DOHH2 (cell line): ENCODE measurements at regions not wholly inside any gene's neighbourhood (a gene's known extent, or its start where the extent isn't known, plus 50 kb on each side); places are given as distances from the start of the nearest gene placed in this dataset.
"Not testable (repeated sequence)": the region's sequence is repeated elsewhere in the genome, so short reads cannot be mapped to it uniquely, and the experiment has no call there.

Experiments used
- H3F3A ChIP-seq: fragments of 200-600 bp; sonication (generic), shearing (Covaris generic); 2 replicates; pipeline ENCODE4 v1.6.0; 2016; ENCODE audit warnings: antibody characterized with exemption, mild to moderate bottlenecking; ENCODE audit not compliant: control insufficient read depth, insufficient read depth
- H3K27ac ChIP-seq: fragments of 200-600 bp; sonication (generic); 2 replicates; pipeline ENCODE4 v1.5.1; 2014; ENCODE audit warnings: low read depth, mild to moderate bottlenecking, low read length, moderate library complexity
- H3K27me3 ChIP-seq: fragments of 200-600 bp; sonication (generic); 2 replicates; pipeline ENCODE4 v1.6.1; 2014; ENCODE audit warnings: mild to moderate bottlenecking, low read length, mixed read lengths; ENCODE audit not compliant: control insufficient read depth
- H3K36me3 ChIP-seq: fragments of 200-600 bp; sonication (generic); 2 replicates; pipeline ENCODE4 v1.6.1; 2014; ENCODE audit warnings: mild to moderate bottlenecking, low read length, moderate library complexity, mixed read lengths; ENCODE audit not compliant: control insufficient read depth
- H3K4me1 ChIP-seq: fragments of 200-600 bp; sonication (generic); 2 replicates; pipeline ENCODE4 v1.6.1; 2014; ENCODE audit warnings: mild to moderate bottlenecking, low read length, mixed read lengths; ENCODE audit not compliant: control insufficient read depth
- H3K4me2 ChIP-seq: fragments of 200-600 bp; sonication (generic); 2 replicates; pipeline ENCODE4 v1.6.0; 2014; ENCODE audit warnings: mild to moderate bottlenecking, low read length, moderate library complexity
- H3K4me3 ChIP-seq: fragments of 200-600 bp; sonication (generic); 2 replicates; pipeline ENCODE4 v1.5.1; 2014; ENCODE audit warnings: mild to moderate bottlenecking, low read length, mixed read lengths
- H3K79me2 ChIP-seq: fragments of 200-600 bp; sonication (generic); 2 replicates; pipeline ENCODE4 v1.6.1; 2014; ENCODE audit warnings: mild to moderate bottlenecking, low read length, mixed read lengths; ENCODE audit not compliant: control insufficient read depth
- H3K9me2 ChIP-seq: fragments of 200-600 bp; sonication (generic); replicated peaks from 2 replicates; pipeline ENCODE4 v1.6.1; 2014; ENCODE audit warnings: mild to moderate bottlenecking, low read length, mixed read lengths; ENCODE audit not compliant: control insufficient read depth
- H3K9me3 ChIP-seq: fragments of 200-600 bp; sonication (generic); 2 replicates; pipeline ENCODE4 v1.6.1; 2014; ENCODE audit warnings: antibody characterized with exemption, low read length, mixed read lengths; ENCODE audit not compliant: control insufficient read depth, insufficient read depth
- H4K20me1 ChIP-seq: fragments of 200-600 bp; sonication (generic); 2 replicates; pipeline ENCODE4 v1.6.0; 2014; ENCODE audit warnings: low read depth, mild to moderate bottlenecking, antibody characterized with exemption, low read length, moderate library complexity; ENCODE audit not compliant: control insufficient read depth, insufficient read depth
- EZH2phosphoT487 ChIP-seq: fragments of 200-600 bp; sonication (generic); IDR thresholded peaks from 2 replicates; pipeline ENCODE4 v1.6.1; 2017; ENCODE audit warnings: borderline replicate concordance, mild to moderate bottlenecking, antibody characterized with exemption, low read length, moderate library complexity, mixed read lengths
- TF ChIP-seq, protein P1 (sequence below): fragments of 200-600 bp; sonication (generic); IDR thresholded peaks from one replicate; pipeline ENCODE4 v1.5.1; 2014; ENCODE audit warnings: antibody characterized with exemption, mild to moderate bottlenecking, low read depth, low read length; ENCODE audit not compliant: poor library complexity, severe bottlenecking

DNA sequence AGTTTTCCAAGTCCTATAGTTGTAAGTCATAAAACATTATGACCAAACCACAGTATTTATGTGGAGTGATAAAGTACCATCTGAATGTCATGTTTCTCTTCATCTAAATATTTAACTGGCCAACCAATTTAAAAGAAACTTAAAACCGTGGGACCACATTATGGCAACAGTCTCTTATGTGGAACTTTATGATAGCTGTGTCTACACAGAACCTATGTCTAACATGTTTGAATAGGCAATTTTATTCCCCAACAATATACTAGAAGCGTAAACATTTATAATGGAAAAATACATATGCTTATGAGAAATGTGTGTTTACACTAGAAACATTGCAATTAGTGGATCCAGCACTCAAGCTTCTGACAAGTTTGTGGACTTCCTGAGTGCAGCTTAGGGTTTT, 680.7 kb downstream of the REEP3 start:
- H3K9me3 ChIP-seq: no peaks in the 10 kb centered on the region
- TF ChIP-seq EZH2phosphoT487: no peak
- TF ChIP-seq, protein P1, sequence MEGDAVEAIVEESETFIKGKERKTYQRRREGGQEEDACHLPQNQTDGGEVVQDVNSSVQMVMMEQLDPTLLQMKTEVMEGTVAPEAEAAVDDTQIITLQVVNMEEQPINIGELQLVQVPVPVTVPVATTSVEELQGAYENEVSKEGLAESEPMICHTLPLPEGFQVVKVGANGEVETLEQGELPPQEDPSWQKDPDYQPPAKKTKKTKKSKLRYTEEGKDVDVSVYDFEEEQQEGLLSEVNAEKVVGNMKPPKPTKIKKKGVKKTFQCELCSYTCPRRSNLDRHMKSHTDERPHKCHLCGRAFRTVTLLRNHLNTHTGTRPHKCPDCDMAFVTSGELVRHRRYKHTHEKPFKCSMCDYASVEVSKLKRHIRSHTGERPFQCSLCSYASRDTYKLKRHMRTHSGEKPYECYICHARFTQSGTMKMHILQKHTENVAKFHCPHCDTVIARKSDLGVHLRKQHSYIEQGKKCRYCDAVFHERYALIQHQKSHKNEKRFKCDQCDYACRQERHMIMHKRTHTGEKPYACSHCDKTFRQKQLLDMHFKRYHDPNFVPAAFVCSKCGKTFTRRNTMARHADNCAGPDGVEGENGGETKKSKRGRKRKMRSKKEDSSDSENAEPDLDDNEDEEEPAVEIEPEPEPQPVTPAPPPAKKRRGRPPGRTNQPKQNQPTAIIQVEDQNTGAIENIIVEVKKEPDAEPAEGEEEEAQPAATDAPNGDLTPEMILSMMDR: no peak
- no peaks in the 10 kb centered on the region for H3K27me3 ChIP-seq
- H3K9me2 ChIP-seq: no peaks in the 10 kb centered on the region
- H3K4me2 ChIP-seq: no peak overlapping the region
- no peak overlapping the region for H3K4me3 ChIP-seq
- no peaks in the 10 kb centered on the region for H3F3A ChIP-seq
- H3K4me1 ChIP-seq: no peaks in the 10 kb centered on the region
- no peaks in the 10 kb centered on the region for H3K79me2 ChIP-seq
- H3K36me3 ChIP-seq: no peaks in the 10 kb centered on the region
- no peaks in the 10 kb centered on the region for H4K20me1 ChIP-seq
- H3K27ac ChIP-seq: no peak overlapping the region

DNA sequence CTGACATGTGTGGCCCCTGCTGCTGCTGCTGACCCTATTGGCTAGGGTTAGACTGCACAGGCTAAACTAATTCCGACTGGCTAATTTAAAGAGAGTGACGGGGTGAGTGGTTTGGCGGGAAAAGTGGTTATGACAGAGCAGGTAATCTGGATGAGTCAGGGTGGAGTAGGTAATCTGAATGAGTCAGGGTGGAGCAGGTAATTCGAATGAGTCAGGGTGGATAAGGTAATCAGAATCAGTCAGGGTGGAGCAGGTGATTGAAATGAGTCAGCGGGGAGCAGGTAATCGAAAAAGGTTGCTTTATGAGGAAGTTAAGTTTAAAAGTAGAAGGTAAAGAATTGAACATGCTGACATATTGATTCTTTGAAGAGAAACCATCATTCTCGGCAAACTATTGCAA, 683.3 kb downstream of the REEP3 start:
- H3K27me3 ChIP-seq, H4K20me1 ChIP-seq, H3K4me2 ChIP-seq, H3K4me1 ChIP-seq, H3K4me3 ChIP-seq, H3K36me3 ChIP-seq, H3F3A ChIP-seq, H3K79me2 ChIP-seq, H3K9me2 ChIP-seq, H3K9me3 ChIP-seq, H3K27ac ChIP-seq: not testable (repeated sequence)

GRCh38 chr10:64206409-64206808, 685.2 kb downstream of the REEP3 start:
- TF ChIP-seq EZH2phosphoT487: no peak
- TF ChIP-seq, protein P1: no peak
- no peak overlapping the region for H3K4me3 ChIP-seq
- H3K79me2 ChIP-seq: no peaks in the 10 kb centered on the region

GRCh38 chr10:64209561-64209960, 688.4 kb downstream of the REEP3 start:
- Histone ChIP-seq H3K36me3 (no peaks in the 10 kb centered on the region), H3K4me3 (no peak overlapping the region), H3K4me2 (no peak overlapping the region), H3K4me1 (no peaks in the 10 kb centered on the region), H4K20me1 (no peaks in the 10 kb centered on the region), H3K79me2 (no peaks in the 10 kb centered on the region), H3F3A (no peaks in the 10 kb centered on the region), H3K27ac (no peak overlapping the region), H3K27me3 (no peaks in the 10 kb centered on the region), H3K9me3 (peaks cover 2% of the 10 kb centered on the region; the same call in 1 of the 2 replicates), H3K9me2 (no peaks in the 10 kb centered on the region)
- TF ChIP-seq, protein P1: no peak
- no peak for TF ChIP-seq EZH2phosphoT487

More at GRCh38 chr10:64206409-64206808, 685.2 kb downstream of the REEP3 start:
- H3K27ac ChIP-seq: no peak overlapping the region
- no peaks in the 10 kb centered on the region for H3F3A ChIP-seq
- no peaks in the 10 kb centered on the region for H3K4me1 ChIP-seq
- no peaks in the 10 kb centered on the region for H4K20me1 ChIP-seq
- no peaks in the 10 kb centered on the region for H3K9me2 ChIP-seq
- no peaks in the 10 kb centered on the region for H3K36me3 ChIP-seq
- no peaks in the 10 kb centered on the region for H3K27me3 ChIP-seq
- peaks cover 2% of the 10 kb centered on the region; the same call in 1 of the 2 replicates for H3K9me3 ChIP-seq
- no peak overlapping the region for H3K4me2 ChIP-seq
